ENCODE measurements at regions not wholly inside any gene's neighbourhood (a gene's known extent, or its start where the extent isn't known, plus 50 kb on each side); places are given as distances from the start of the nearest gene placed in this dataset.

DNA sequence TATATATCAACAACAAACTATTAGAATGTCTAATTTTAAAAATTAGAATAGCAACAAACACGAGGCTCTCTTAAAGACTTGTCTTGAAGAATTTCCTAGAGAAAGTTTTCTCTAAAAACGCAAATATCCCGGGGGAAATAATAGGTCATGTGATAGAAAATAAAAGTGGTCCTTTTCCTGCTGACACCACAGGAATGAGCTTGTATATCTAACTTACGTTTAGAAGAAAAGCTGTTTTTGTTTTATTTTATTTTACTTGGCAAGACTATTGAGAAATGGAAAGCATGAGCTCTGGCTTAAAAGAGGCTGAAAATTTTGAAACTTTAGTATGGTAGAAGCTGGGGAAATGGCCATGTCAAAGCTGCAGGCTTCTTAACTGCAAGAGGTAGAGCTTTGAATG is 465.0 kb downstream of the AGTPBP1 start:
- H3K9me3 Mint-ChIP-seq = no peaks in the 10 kb centered on the region
- H3K4me3 Mint-ChIP-seq = no peak overlapping the region
- peaks cover 21% of the 10 kb centered on the region for H3K27me3 Mint-ChIP-seq
- H3K27ac Mint-ChIP-seq = no peak overlapping the region
- no peaks in the 10 kb centered on the region for H3K36me3 Mint-ChIP-seq (ENCODE audit: low read depth)
- no peaks in the 10 kb centered on the region for H3K4me1 Mint-ChIP-seq (ENCODE audit: low read depth)

- Mint-ChIP-seq H3K36me3 (ENCODE audit: low read depth) (no peaks in the 10 kb centered on the region), H3K4me1 (ENCODE audit: low read depth) (no peaks in the 10 kb centered on the region), H3K4me3 (no peak overlapping the region), H3K9me3 (no peaks in the 10 kb centered on the region), H3K27me3 (peaks cover 14% of the 10 kb centered on the region), H3K27ac (no peak overlapping the region)
Measured at GRCh38 chr9:85269811-85270210, 471.9 kb downstream of the AGTPBP1 start.

DNA sequence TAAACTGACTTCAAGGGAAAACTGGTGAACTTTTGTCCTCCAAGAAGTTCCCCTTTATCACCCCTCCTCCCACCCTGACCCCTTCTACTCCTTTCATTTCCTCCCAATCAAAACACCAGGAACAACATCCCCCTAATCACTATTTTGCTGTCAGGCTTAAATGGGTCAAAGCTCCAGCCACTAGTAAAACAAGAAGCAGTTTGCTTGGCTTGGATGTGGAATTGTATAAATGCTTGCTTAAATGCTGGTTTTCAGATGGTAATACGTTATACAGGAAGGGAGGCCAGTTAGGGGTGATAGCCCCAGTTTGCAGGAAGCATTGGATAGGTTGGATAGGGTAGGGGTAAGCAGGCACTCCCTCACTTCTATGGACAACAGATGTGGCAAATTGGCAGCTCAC is 473.6 kb downstream of the AGTPBP1 start:
- Mint-ChIP-seq H3K4me3 (no peak overlapping the region), H3K36me3 (ENCODE audit: low read depth) (no peaks in the 10 kb centered on the region), H3K27me3 (peaks cover 6% of the 10 kb centered on the region), H3K27ac (no peak overlapping the region), H3K9me3 (no peaks in the 10 kb centered on the region), H3K4me1 (ENCODE audit: low read depth) (no peaks in the 10 kb centered on the region)

DNA sequence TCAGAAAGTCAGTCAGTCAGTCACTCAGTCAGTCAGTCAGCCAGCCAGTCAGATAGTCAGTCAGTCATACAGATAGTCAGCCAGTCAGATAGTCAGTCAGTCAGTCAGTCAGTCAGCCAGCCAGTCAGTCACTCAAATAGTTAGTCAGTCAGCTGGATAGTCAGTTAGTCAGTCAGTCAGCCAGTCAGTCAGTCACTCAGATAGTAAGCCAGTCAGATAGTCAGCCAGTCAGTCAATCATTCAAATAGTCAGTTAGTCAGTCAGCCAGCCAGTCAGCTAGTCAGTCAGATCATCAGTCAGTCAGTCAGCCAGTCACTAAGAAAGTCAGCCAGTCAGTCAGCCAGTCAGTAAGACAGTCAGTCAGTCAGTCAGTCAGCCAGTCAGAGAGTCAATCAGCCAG is 477.1 kb downstream of the AGTPBP1 start:
- no peak overlapping the region for H3K4me3 Mint-ChIP-seq
- H3K9me3 Mint-ChIP-seq = no peaks in the 10 kb centered on the region
- no peaks in the 10 kb centered on the region for H3K27me3 Mint-ChIP-seq
- no peaks in the 10 kb centered on the region for H3K4me1 Mint-ChIP-seq (ENCODE audit: low read depth)
- no peaks in the 10 kb centered on the region for H3K36me3 Mint-ChIP-seq (ENCODE audit: low read depth)
- no peak overlapping the region for H3K27ac Mint-ChIP-seq

- Mint-ChIP-seq H3K27ac (no peak overlapping the region), H3K4me3 (no peak overlapping the region), H3K4me1 (ENCODE audit: low read depth) (no peaks in the 10 kb centered on the region), H3K27me3 (peaks cover 8% of the 10 kb centered on the region), H3K9me3 (no peaks in the 10 kb centered on the region), H3K36me3 (ENCODE audit: low read depth) (no peaks in the 10 kb centered on the region)
Measured at GRCh38 chr9:85263288-85263687, 478.5 kb downstream of the AGTPBP1 start.

DNA sequence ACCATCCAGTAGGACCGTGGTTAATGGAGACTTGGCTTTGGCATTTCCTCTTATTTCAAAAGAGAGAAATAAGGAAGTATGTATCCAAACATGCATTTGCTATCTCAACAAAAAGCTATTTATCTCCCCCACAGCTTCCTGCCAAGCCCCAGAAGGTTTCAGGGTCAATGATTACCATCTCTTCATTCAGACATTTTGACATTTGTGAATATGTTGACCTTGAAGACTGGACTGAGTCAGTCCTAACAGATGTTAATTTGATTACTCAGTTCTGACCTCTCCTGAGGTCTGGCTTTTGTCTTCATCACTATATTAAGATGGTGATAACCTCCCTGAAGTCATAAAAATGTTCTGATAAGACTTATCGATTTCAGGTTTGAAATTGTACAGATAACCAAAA is 479.4 kb downstream of the AGTPBP1 start:
- no peaks in the 10 kb centered on the region for H3K4me1 Mint-ChIP-seq (ENCODE audit: low read depth)
- no peak overlapping the region for H3K4me3 Mint-ChIP-seq
- H3K36me3 Mint-ChIP-seq (ENCODE audit: low read depth) = no peaks in the 10 kb centered on the region
- no peaks in the 10 kb centered on the region for H3K9me3 Mint-ChIP-seq
- H3K27me3 Mint-ChIP-seq = peaks cover 8% of the 10 kb centered on the region
- H3K27ac Mint-ChIP-seq = no peak overlapping the region

DNA sequence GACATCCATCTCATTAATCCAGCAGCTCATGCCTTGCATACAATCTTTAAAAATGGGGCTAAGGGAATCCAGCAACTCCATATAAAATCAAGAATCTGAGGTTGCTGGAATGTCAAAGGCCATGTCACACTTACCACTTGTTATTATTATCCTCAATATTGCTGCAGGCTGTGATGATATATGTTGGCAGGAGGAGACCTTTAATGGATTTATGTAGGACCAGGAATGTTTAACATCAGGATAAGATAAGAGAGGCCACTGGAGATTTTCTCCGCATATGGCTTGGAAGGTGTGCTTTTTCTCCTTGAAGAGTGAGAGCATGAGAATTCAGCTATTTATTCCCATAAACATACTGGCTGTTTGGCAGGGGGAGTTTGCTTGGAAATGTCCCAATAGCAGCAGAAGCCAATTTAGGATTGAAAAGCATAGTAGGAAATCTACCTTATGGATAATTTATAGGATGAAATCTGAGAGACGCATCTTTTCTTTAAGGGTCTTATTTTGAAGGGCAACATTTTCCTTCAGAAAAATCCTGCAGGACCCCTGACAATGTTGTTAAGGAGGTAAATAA is 481.4 kb downstream of the AGTPBP1 start:
- peaks cover under 1% of the 10 kb centered on the region for H3K9me3 Mint-ChIP-seq
- no peaks in the 10 kb centered on the region for H3K4me1 Mint-ChIP-seq (ENCODE audit: low read depth)
- no peak overlapping the region for H3K27ac Mint-ChIP-seq

DNA sequence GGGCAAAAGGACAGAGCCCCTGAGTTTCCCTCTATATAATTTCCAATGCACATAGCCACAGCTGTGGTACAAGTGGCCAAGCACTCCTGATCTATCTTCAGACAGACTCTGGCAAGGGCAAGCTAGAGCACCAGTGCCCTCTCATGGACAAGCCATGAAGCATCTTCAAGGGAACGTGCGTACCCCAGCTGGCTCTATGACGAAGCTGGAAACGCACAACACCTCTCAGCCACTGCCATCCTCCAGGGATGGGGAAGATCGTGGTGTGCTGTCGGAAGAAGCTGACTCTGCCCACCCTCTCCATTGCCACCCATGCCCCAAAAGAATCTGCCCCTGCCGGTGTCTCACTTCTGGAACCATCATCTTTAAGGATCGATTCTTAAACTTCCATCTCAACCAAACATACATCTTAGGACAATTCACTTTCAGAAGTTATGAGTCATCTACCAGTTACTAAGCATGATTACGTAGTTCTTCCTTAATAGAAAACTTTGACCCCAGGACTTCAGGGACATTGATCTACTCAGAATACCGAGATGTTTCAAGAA is 482.9 kb downstream of the AGTPBP1 start:
- Mint-ChIP-seq H3K4me3 (no peak overlapping the region), H3K4me1 (ENCODE audit: low read depth) (no peaks in the 10 kb centered on the region), H3K36me3 (ENCODE audit: low read depth) (no peaks in the 10 kb centered on the region), H3K9me3 (peaks cover 3% of the 10 kb centered on the region), H3K27ac (no peak overlapping the region), H3K27me3 (peaks cover 8% of the 10 kb centered on the region)

More for the DNA sequence above, 481.4 kb downstream of the AGTPBP1 start:
- Mint-ChIP-seq H3K36me3 (ENCODE audit: low read depth) (no peaks in the 10 kb centered on the region), H3K27me3 (peaks cover 8% of the 10 kb centered on the region), H3K4me3 (no peak overlapping the region)

DNA sequence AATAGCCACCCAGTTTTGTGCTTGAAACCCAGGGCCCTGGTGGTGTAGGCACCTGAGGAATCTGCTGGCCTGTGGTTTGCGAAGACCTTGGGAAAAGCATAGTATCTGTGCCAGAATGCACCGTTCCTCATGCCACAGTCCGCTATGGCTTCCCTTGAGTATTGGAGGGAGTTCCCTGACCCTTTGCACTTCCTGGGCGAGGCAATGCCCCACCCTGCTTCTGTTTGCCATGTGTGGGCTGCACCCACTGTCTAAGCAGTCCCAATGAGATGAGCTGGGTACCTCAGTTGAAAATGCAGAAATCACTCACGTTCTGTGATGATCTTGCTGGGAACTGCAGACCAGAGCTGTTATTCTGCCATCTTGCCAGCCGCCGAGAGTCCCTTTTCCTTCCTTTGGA is 483.5 kb downstream of the AGTPBP1 start:
- H3K4me1 Mint-ChIP-seq (ENCODE audit: low read depth) = no peaks in the 10 kb centered on the region
- peaks cover 8% of the 10 kb centered on the region for H3K27me3 Mint-ChIP-seq
- H3K4me3 Mint-ChIP-seq = no peak overlapping the region
- H3K36me3 Mint-ChIP-seq (ENCODE audit: low read depth) = no peaks in the 10 kb centered on the region
- peaks cover 3% of the 10 kb centered on the region for H3K9me3 Mint-ChIP-seq
- H3K27ac Mint-ChIP-seq = no peak overlapping the region

GRCh38 chr9:85249313-85249621 is 492.5 kb downstream of the AGTPBP1 start:
- no peaks in the 10 kb centered on the region for H3K4me1 Mint-ChIP-seq (ENCODE audit: low read depth)
- no peaks in the 10 kb centered on the region for H3K27me3 Mint-ChIP-seq
- H3K4me3 Mint-ChIP-seq = no peak overlapping the region
- no peak overlapping the region for H3K27ac Mint-ChIP-seq
- no peaks in the 10 kb centered on the region for H3K9me3 Mint-ChIP-seq
- H3K36me3 Mint-ChIP-seq (ENCODE audit: low read depth) = no peaks in the 10 kb centered on the region

- no peaks in the 10 kb centered on the region for H3K27me3 Mint-ChIP-seq
- H3K36me3 Mint-ChIP-seq (ENCODE audit: low read depth) = no peaks in the 10 kb centered on the region
- H3K9me3 Mint-ChIP-seq = no peaks in the 10 kb centered on the region
- H3K27ac Mint-ChIP-seq = no peak overlapping the region
- H3K4me1 Mint-ChIP-seq (ENCODE audit: low read depth) = no peaks in the 10 kb centered on the region
- H3K4me3 Mint-ChIP-seq = no peak overlapping the region
Measured at GRCh38 chr9:85248514-85249312, 493.0 kb downstream of the AGTPBP1 start.

DNA sequence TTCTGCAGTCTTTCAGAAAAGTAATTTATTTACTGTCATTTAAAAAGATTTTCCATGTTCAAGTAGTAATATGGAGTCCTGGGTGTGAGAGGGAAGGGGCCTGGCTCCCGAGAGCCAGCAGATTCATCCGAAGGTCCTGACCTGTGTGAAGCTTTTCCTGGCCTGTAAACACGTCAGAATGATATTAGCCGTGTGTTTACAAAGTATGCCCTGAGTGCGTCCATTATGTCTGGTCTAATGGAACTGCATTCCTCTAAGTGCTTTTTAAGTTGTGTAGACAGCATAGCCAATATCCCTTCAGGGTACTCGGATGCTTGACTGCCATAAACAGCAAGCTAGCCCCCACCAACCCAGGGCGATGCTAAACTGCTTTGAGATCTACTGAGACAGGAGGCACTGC is 495.2 kb downstream of the AGTPBP1 start:
- Mint-ChIP-seq H3K27me3 (no peaks in the 10 kb centered on the region), H3K4me1 (ENCODE audit: low read depth) (no peaks in the 10 kb centered on the region), H3K9me3 (no peaks in the 10 kb centered on the region), H3K27ac (no peak overlapping the region), H3K36me3 (ENCODE audit: low read depth) (no peaks in the 10 kb centered on the region), H3K4me3 (no peak overlapping the region)

GRCh38 chr9:85244856-85245255 is 496.9 kb downstream of the AGTPBP1 start:
- H3K4me1 Mint-ChIP-seq (ENCODE audit: low read depth) = no peaks in the 10 kb centered on the region
- H3K27me3 Mint-ChIP-seq = no peaks in the 10 kb centered on the region
- peak overlapping the region; percentile 40 for H3K27ac Mint-ChIP-seq
- no peak overlapping the region for H3K4me3 Mint-ChIP-seq
- no peaks in the 10 kb centered on the region for H3K36me3 Mint-ChIP-seq (ENCODE audit: low read depth)
- peaks cover 6% of the 10 kb centered on the region for H3K9me3 Mint-ChIP-seq

GRCh38 chr9:85243977-85244376 is 497.8 kb downstream of the AGTPBP1 start:
- H3K9me3 Mint-ChIP-seq = peaks cover 14% of the 10 kb centered on the region
- H3K36me3 Mint-ChIP-seq (ENCODE audit: low read depth) = no peaks in the 10 kb centered on the region
- no peaks in the 10 kb centered on the region for H3K27me3 Mint-ChIP-seq
- no peak overlapping the region for H3K4me3 Mint-ChIP-seq
- H3K4me1 Mint-ChIP-seq (ENCODE audit: low read depth) = no peaks in the 10 kb centered on the region
- H3K27ac Mint-ChIP-seq = no peak overlapping the region

DNA sequence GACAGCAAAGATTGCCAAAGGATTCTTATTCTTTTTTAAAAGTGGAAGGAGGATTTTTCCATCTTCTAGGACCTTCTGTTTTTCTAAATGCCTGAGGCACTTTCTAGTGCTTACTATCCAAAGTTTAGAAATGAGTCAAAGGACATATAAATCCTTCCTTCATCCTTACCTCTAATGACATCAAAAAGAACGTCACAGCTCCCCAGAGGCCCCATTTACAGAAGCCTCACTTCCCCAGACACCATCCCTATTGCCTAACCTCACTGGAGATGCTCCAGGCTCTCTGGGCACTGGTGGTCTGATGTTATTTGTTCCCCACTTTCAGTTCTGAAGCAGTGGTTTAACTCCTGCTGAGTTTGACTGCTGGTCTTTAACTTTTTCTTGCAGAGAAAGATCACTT is 504.3 kb downstream of the AGTPBP1 start:
- no peak overlapping the region for H3K27ac Mint-ChIP-seq
- no peaks in the 10 kb centered on the region for H3K36me3 Mint-ChIP-seq (ENCODE audit: low read depth)
- H3K4me1 Mint-ChIP-seq (ENCODE audit: low read depth) = no peaks in the 10 kb centered on the region
- no peak overlapping the region for H3K4me3 Mint-ChIP-seq
- H3K27me3 Mint-ChIP-seq = peaks cover 2% of the 10 kb centered on the region
- peaks cover 23% of the 10 kb centered on the region for H3K9me3 Mint-ChIP-seq

DNA sequence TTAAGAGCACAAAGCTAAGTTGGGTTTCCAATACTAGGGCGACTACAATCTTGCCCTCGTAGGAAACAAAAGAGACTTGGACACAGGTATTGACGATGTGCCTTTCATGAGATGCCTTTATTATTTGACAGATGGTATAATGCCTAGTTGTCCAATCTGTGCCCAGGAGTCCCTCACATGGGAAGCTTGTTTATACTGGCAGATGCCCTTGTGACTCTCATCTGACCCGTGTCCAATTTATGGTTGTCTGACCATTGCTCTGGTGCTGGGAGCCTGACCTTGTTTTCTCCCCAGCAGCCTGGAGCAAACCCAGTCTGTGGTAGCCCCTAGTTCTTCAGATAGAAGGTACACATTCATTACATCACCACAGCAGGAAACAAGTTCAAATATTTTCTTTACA is 511.7 kb downstream of the AGTPBP1 start:
- no peaks in the 10 kb centered on the region for H3K4me1 Mint-ChIP-seq (ENCODE audit: low read depth)
- no peak overlapping the region for H3K27ac Mint-ChIP-seq
- H3K27me3 Mint-ChIP-seq = peaks cover 9% of the 10 kb centered on the region
- H3K9me3 Mint-ChIP-seq = peaks cover 4% of the 10 kb centered on the region
- no peak overlapping the region for H3K4me3 Mint-ChIP-seq
- no peaks in the 10 kb centered on the region for H3K36me3 Mint-ChIP-seq (ENCODE audit: low read depth)
